ENCODE measurements at regions not wholly inside any gene's neighbourhood (a gene's known extent, or its start where the extent isn't known, plus 50 kb on each side); places are given as distances from the start of the nearest gene placed in this dataset.

- no peaks in the 10 kb centered on the region for H3K36me3 Mint-ChIP-seq (ENCODE audit: insufficient read depth in 1 of 3, low read depth in 3 of 3)
- Histone ChIP-seq H3K9ac (ENCODE audit: extremely low read depth, insufficient read length, low read length) (no peak overlapping the region), H3K23ac (ENCODE audit: insufficient read length, low read depth, low read length) (no peak overlapping the region), H4K8ac (replicated peaks; ENCODE audit: insufficient read length, low read depth, low read length) (no peak overlapping the region), H3T11ph (ENCODE audit: low read length) (no peak overlapping the region), H3K18ac (ENCODE audit: insufficient read length, low read depth, low read length) (no peak overlapping the region), H3K79me1 (ENCODE audit: insufficient read depth, low read depth, low read length, poor library complexity, severe bottlenecking) (no peaks in the 10 kb centered on the region), H2BK120ac (ENCODE audit: low read depth, low read length, poor library complexity, severe bottlenecking) (no peak overlapping the region), H3K79me2 (ENCODE audit: insufficient read depth, low read length) (no peaks in the 10 kb centered on the region), H3K4ac (ENCODE audit: low read depth, low read length) (no peak overlapping the region), H3K9me3 (ENCODE audit: control insufficient read depth, low read depth, low read length) (no peaks in the 10 kb centered on the region), H3K23me2 (ENCODE audit: insufficient read length, low read depth, low read length, poor library complexity, severe bottlenecking) (no peaks in the 10 kb centered on the region), H2BK12ac (ENCODE audit: insufficient read length, low read depth, low read length) (no peak overlapping the region), H2BK5ac (ENCODE audit: insufficient read length, low read length) (no peak overlapping the region), H2AK5ac (ENCODE audit: insufficient read length, low read length) (no peak overlapping the region), H3K4me1 (ENCODE audit: insufficient read depth, low read length) (peaks cover 3% of the 10 kb centered on the region; the same call in 1 of the 2 replicates), H2BK15ac (ENCODE audit: low read depth, low read length) (no peak overlapping the region), H3K27me3 (ENCODE audit: insufficient read depth, low read length) (no peaks in the 10 kb centered on the region), H4K5ac (ENCODE audit: insufficient read length, low read depth, low read length) (no peak overlapping the region), H3K14ac (ENCODE audit: insufficient read depth, low read length) (no peak overlapping the region), H4K91ac (ENCODE audit: insufficient read length, low read depth, low read length) (no peak overlapping the region), H3K27ac (ENCODE audit: insufficient read length, low read depth, low read length) (no peak overlapping the region), H4K20me1 (ENCODE audit: control insufficient read depth, insufficient read depth, insufficient read length) (no peaks in the 10 kb centered on the region), H3K56ac (ENCODE audit: insufficient read length, low read depth, low read length) (no peak overlapping the region), H3K4me2 (ENCODE audit: insufficient read depth, insufficient read length, low read length) (no peak overlapping the region), H2AFZ (ENCODE audit: low read length) (no peak overlapping the region), H2BK20ac (ENCODE audit: low read depth, low read length, poor library complexity, severe bottlenecking) (no peak overlapping the region)
- no peaks in the 10 kb centered on the region for H3K9me3 Mint-ChIP-seq
- no CpG with 5 or more reads among the region's 9 CpGs for WGBS (ENCODE audit: extremely low coverage, insufficient read length, low lambda C conversion rate)
- H3K27ac Mint-ChIP-seq = no peak overlapping the region
- no peak for DNase-seq
- no peaks in the 10 kb centered on the region for H3K27me3 Mint-ChIP-seq (ENCODE audit: low read depth)
- no peak overlapping the region for H3K4me3 Mint-ChIP-seq
- H3K4me1 Mint-ChIP-seq = peaks cover 12 to 17% of the 10 kb centered on the region in 2 experiments
- TF ChIP-seq CTCF (conservative IDR thresholded peaks at IDR 0.05) = no peak
Observed at GRCh38 chr15:35673093-35673684, 127.2 kb upstream of the DPH6 start.

All from H9 (cell line).